Lower leg skin (tissue), 4 donors: ENCODE measurements at regions not wholly inside any gene's neighbourhood (a gene's known extent, or its start where the extent isn't known, plus 50 kb on each side); places are given as distances from the start of the nearest gene placed in this dataset.
"Not testable (repeated sequence)": the region's sequence is repeated elsewhere in the genome, so short reads cannot be mapped to it uniquely, and the experiment has no call there.

Experiments
- DNase-seq, 2 donors: peaks; one replicate each; pipeline ENCODE4 v3.0.0-alpha.2; 2019; ENCODE audit warnings: low spot score in 2 of 2
- H3K4me3 ChIP-seq: fragments of 200-600 bp; sonication (generic); 2 replicates; pipeline ENCODE4 v1.5.1; 2017; ENCODE audit warnings: mild to moderate bottlenecking, low read depth; ENCODE audit not compliant: poor library complexity, severe bottlenecking
- POLR2A ChIP-seq, 2 donors: fragments of 450-650 bp; IDR thresholded peaks; one replicate each; pipeline ENCODE4 v1.6.1; 2016 to 2017; ENCODE audit warnings: antibody characterized with exemption in 2 of 2, mild to moderate bottlenecking in 1 of 2, moderate library complexity in 1 of 2
- WGBS, 2 donors: methylation state at CpG; one replicate each; pipeline ENCODE4 v1.1.5; 2018; 5-methylcytosine and 5-hydroxymethylcytosine counted together
- intact Hi-C: fragments of 100-400 bp; cut with DNase I; formaldehyde crosslinking; loops from one replicate; pipeline ENCODE4 v1.15.0; 2023; ENCODE audit warnings: low total_unique reads
- TF ChIP-seq, protein P1 (sequence below), 3 donors: fragments of 450-650 bp; IDR thresholded peaks; one replicate each; pipeline ENCODE4 v1.5.1; 2016; ENCODE audit warnings: antibody characterized with exemption in 3 of 3, mild to moderate bottlenecking in 3 of 3, moderate library complexity in 2 of 3

GRCh38 chr17:83190004-83190385 is 110.6 kb downstream of the METRNL start:
- WGBS, 2 donors: 61 to 79% methylated on average over 12 of the region's 12 CpGs
- H3K4me3 ChIP-seq: no peak overlapping the region
- intact Hi-C loops: no loop called here
- TF ChIP-seq POLR2A (IDR thresholded peaks at IDR 0.05): no peak
- TF ChIP-seq, protein P1, sequence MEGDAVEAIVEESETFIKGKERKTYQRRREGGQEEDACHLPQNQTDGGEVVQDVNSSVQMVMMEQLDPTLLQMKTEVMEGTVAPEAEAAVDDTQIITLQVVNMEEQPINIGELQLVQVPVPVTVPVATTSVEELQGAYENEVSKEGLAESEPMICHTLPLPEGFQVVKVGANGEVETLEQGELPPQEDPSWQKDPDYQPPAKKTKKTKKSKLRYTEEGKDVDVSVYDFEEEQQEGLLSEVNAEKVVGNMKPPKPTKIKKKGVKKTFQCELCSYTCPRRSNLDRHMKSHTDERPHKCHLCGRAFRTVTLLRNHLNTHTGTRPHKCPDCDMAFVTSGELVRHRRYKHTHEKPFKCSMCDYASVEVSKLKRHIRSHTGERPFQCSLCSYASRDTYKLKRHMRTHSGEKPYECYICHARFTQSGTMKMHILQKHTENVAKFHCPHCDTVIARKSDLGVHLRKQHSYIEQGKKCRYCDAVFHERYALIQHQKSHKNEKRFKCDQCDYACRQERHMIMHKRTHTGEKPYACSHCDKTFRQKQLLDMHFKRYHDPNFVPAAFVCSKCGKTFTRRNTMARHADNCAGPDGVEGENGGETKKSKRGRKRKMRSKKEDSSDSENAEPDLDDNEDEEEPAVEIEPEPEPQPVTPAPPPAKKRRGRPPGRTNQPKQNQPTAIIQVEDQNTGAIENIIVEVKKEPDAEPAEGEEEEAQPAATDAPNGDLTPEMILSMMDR (IDR thresholded peaks at IDR 0.05): no peak
- peak in 1 of 2 donors; percentile 83 for DNase-seq

GRCh38 chr17:83190601-83191387 is 111.4 kb downstream of the METRNL start:
- 83 to 88% methylated on average over 21 of the region's 21 CpGs for WGBS, 2 donors
- H3K4me3 ChIP-seq: no peak overlapping the region
- intact Hi-C loops: no loop called here
- TF ChIP-seq, protein P1 (IDR thresholded peaks at IDR 0.05): no peak
- no peak for TF ChIP-seq POLR2A (IDR thresholded peaks at IDR 0.05)
- peak in 1 of 2 donors; percentile 84 for DNase-seq

GRCh38 chr17:83191388-83192160 is 112.2 kb downstream of the METRNL start:
- DNase-seq: peak; percentile 13 to 73
- 90 to 94% methylated on average over 11 of the region's 11 CpGs for WGBS, 2 donors
- H3K4me3 ChIP-seq: no peak overlapping the region
- no peak for TF ChIP-seq POLR2A (IDR thresholded peaks at IDR 0.05)
- TF ChIP-seq, protein P1 (IDR thresholded peaks at IDR 0.05): no peak
- intact Hi-C loops: no loop called here

GRCh38 chr17:83192161-83192788 is 112.9 kb downstream of the METRNL start:
- intact Hi-C loops: no loop called here
- WGBS, 2 donors: 48 to 67% methylated on average over 13 of the region's 13 CpGs
- DNase-seq: peak; percentile 66 to 91
- no peak for TF ChIP-seq POLR2A (IDR thresholded peaks at IDR 0.05)
- TF ChIP-seq, protein P1 (IDR thresholded peaks at IDR 0.05): no peak
- no peak overlapping the region for H3K4me3 ChIP-seq

DNA sequence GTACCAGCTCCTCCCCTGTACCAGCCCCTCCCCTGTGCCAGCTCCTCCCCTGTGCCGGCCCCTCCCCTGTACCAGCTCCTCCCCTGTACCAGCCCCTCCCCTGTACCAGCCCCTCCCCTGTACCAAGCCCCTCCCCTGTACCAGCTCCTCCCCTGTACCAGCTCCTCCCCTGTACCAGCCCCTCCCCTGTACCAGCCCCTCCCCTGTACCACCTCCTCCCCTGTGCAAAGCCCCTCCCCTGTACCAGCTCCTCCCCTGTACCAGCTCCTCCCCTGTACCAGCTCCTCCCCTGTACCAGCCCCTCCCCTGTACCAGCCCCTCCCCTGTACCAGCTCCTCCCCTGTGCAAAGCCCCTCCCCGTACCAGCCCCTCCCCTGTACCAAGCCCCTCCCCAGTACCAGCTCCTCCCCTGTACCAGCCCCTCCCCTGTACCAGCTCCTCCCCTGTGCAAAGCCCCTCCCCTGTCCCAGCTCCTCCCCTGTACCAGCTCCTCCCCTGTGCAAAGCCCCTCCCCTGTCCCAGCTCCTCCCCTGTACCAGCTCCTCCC is 113.5 kb downstream of the METRNL start:
- 100% methylated on average over 1 of the region's 2 CpGs; no CpG with 5 or more reads in 1 of the 2 donors for WGBS, 2 donors
- H3K4me3 ChIP-seq, intact Hi-C loops: not testable (repeated sequence)
- DNase-seq: peak; percentile 14 to 87
